HG03066 (cell line): ENCODE measurements at regions not wholly inside any gene's neighbourhood (a gene's known extent, or its start where the extent isn't known, plus 50 kb on each side); places are given as distances from the start of the nearest gene placed in this dataset.
"Not testable (repeated sequence)": the region's sequence is repeated elsewhere in the genome, so short reads cannot be mapped to it uniquely, and the experiment has no call there.

ENCODE experiments used
- ATAC-seq: cut with Tn5 transposase; IDR thresholded peaks from one replicate; pipeline ENCODE4 v1.9.1; 2021; ENCODE audit warnings: low read depth; ENCODE audit not compliant: unreplicated experiment

DNA sequence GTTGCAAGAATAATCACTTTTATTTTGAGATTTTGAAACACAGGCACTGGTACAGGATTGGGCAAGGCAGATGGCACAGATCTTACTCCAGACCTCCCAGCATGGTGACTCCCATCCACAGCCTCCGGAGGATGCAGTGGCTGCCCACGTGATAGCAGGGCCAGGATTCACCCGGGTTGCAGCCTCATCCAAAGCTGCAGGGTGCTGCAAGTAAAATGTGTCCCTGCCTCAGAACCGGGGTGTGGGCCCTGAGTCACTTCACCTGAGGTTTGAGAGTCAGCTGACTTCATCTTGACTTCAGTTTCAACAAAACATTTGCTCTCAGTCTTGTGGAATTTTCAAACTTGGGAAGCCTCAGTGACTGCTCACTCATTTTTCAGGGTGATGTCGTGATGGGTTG lies 201.9 kb downstream of the FGF9 start:
- ATAC-seq, result no peak

DNA sequence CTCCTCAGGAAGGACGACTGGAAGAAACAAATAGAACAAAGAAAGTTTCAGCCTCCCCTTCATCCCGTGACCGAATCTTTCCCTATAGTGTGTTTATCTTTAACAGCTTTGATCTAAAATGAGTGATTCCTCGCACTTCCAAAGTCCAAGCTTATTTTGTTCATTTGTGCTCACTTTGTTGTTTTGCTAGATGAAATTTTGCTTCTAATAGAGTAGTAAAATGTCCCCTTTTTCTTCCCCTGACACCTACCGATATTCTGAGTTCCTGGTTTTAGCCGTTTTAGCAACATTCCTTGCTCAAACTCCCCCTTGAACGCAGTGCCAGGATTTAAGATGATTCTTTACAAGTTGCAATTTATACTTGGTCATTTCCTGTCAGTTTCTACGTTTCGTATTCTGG lies 204.2 kb downstream of the FGF9 start:
- ATAC-seq, result no peak

DNA sequence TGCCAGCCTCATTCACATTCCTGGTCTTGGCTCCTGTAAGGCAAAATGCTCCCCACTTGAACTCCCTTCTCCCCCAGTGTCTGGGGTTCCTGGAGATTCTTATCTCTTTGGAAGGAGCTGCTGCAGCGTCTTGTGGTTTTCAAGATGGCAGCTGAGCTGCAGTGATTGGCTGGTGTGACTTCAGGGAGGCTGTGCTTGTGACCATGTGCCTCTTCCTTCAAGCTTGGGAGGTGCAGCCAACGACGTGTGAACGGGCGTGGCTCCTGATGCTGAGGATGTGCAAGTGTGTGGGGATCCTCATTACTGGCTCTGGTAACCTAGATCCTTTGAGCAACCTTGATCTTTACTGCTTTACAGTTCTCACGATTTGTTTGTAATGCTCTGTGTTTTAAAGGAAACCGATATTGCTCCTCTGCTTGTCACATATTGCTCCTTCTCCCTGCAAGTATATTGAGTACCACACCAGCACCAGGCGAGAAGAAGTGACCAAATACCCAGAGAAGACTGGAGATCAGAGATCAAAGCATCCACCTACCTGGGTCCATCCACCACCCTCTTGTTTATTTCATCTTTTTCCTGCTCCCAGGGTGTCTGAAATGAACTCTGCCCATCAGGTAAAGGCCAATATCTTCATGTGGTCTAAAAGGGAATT lies 208.5 kb downstream of the FGF9 start:
- ATAC-seq, result no peak

DNA sequence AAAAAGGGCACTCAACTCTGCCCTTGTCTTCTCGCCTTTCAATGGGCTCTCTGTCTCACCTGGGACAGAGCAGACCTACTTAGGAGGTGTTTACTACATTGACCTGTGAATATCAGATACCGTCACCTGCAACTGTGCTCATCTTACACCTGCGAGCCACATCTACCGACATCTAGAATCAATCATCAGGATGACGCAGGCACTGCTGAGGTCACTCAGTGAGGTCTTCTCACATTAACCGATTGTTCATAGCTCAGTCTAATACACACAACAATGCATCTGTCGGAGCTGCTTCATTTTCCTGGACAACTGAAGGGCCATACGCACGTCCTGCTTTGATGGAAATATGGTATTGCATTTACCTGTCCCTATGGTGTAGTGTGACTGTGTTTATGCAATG lies 211.9 kb downstream of the FGF9 start:
- ATAC-seq, result no peak

DNA sequence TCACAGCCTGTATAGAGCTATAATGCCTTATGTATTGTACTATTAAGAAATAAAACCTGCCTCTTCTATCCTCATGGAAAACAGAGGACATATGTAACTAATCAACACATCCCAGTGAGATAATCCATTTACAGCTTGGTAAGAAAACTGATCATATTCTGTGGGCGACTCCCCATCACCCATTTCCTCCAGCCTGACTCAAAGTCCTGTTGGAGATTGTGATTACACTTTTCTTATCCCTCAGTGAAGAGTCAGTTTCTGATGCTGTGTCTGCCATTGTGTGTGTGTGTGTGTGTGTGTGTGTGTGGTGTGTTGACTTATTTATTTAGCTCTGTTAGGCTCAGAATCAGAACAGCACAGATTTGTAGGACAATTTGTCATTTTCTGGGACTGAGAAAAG lies 212.8 kb downstream of the FGF9 start:
- ATAC-seq, result no peak

DNA sequence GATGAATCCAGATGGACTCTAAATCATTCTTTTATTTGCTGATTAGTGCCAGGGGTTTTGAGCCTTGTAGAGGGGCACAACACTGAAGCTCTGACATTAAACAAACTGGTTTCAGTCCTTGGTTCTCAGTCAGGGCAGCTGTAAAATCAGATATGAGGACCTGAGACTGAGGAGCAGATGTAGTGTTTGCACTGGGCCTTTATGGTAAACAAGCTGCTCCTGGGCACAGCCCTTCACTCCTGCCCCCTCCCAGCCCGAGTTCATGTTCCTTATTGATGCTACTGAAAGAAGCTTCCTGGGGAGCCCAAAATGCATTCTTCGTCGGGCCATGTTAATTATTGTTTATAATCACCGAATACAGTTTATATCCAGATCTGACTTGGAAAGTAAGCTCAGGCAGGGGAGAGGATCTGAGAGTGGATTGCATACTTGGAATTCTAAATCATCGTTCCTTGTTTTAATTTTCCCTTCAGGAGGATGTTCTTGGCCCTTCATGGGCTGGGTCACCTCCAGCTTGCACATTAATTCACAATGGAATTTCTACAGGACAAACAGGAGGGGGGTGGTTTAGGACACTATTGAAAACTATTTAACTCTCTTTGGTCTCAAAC lies 213.5 kb downstream of the FGF9 start:
- ATAC-seq, result no peak

DNA sequence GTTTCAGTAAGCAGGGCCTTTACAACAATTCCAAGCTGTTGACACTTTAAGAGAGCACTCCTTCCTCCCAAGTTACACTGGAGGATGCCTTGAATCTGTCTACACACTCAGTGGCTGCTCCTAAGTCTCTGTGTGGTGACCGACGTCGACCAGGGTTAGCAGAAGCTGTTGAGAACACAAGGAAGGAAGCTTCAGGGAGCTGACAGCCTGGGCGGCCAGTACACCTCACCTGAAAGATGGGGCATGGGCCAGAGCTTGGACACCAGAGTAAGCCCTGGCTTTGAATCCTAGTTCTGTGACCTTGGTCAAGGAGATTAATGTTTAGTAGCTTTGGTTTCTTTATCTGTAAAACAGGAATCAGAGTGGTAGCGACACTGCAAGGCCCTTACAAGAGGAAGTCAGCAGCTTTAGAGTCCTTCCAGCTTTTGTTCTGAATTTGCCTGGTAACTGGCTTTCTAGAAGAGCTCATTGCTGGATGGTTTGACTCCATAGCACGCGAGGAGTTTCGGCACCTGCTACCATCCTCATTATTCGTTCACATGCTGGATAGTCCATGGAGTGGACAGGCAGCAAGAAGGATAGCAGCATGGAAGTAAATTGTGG lies 214.2 kb downstream of the FGF9 start:
- no peak for ATAC-seq

DNA sequence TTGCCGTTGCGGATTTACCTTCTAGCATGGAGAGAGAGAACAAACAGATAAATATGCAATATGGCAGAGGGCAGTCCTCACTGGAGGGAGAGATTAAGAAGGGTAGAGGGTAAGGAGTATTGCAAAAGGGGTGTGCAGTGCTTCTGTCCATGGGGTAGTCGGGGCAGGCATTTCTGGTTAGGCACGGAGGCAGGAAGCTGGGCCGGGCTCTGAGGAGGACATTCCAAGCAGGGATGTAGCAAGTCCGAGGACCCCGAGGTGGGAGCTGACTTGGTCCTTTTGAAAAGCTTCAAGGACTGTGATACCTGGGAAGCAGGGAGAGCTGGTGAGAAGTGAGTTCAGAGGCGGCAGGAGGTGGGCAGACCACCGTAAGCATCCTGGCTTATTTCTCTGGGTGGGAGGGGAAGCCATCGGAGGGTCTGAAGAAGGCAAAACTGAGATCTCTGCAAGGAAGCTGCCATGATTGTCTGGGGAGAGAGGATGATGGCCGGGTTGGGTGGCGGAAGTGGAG lies 214.9 kb downstream of the FGF9 start:
- no peak for ATAC-seq

DNA sequence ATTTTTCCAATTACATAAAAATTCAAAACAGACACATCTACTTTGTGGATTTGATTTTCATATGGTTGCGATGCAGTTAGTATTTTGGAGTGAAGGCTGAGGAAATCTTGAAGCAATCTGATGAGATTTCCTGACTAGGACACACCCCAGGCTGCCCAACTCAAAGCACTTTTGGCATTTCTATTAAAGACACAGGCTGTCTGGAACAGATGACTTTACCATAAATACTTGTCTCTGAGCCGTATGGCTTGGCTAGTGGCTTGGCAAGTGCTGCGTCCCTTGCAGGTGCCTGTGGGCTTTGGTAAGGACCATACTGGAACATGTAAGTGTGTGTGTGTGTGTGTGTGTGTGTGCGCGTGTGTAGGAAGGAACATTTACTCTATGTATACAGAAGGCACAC lies 218.8 kb downstream of the FGF9 start:
- ATAC-seq, result no peak

DNA sequence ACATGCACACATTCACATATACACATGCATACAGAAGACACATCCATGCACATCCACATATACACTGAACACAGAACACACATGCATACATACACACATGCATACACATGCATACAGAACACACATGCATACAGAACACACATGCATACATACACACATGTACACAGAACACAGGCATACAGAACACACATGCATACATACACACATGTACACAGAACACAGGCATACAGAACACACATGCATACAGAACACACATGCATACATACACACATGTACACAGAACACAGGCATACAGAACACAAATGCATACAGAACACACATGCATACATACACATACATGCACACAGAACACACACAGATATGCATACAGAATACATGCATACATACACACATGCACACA lies 219.3 kb downstream of the FGF9 start:
- not testable (repeated sequence) for ATAC-seq

DNA sequence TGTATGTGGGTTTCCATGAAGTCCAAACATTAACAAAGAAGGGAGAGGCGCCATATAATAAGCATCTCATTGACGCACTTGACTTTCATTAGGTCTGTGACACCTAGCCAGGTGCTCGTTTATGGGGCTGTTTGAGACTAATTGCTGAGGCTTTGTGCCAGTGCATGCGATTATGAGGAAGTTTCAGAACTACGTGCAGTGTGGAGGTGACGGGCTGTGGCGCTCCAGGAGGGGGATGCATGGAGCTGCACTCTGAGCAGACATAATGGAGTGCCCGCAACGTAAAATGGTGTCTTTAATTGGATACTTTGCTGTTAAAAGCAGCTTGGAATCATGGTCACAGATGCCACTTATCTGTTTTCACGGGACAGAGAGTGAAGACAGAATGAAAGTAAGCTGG lies 223.2 kb downstream of the FGF9 start:
- no peak for ATAC-seq

DNA sequence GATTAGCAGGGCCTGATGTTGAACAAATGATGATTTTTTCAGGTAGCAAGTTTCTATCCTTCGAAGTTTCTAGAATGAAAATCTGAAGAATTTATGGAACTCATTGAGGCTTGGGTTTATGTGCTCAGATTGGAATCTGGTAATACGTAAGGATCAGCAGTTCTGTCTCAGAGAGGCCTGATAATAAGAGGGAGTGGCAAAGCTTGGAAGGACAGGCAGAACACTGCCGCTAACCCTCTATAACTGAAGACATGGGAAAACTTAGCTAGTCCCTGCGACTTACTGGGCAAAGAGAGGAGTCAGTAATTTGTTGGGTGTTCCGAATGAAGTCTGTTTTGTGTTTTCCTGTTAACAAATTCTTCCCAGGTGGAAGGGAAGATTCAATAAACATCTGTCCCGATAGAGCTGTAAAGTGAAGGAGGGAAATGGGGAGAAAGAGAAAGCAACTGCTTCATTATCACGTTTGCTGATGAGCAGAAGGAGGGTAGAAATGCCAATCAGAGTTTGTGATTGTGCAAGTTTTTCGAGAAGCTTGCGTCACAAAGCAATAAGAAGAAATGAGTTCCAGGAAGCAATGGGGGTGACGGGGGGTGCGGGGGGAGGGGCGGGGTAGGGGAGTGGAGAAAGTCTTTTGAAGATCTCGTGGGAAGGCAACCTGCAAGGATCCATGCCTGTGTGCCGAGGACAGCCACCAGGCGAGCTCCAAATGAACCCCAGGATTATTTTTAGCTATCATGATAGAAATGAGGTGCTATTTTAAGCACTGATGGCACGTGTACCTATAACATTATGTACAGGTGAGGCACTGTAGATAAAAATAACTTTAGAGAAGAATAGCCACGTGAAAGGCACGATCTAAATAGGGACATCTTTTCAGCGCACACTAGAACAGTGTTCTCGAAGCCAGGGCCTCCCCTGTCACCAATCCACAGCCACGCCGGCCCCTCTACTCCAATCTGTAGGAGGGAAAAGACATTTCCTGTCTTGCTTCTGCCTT lies 224.1 kb downstream of the FGF9 start:
- ATAC-seq, result no peak

DNA sequence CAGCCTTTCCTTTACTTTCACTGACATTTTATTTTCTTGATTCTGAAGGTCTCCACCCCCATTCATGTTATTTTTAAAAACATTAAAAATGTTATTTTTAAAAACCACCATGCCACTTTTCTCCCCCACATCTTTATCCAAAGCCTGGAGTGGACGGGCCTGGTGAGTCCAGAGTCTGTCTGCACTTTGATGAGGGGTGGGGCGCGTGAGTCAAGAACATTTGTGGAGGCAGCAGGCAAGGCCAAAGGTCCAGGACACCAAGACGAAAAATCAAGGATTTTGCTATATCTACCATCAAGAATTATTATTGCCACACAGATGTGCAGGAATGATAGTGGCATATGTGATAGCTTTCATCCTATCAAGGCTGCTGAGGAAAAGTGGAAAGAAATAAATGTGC lies 224.9 kb downstream of the FGF9 start:
- no peak for ATAC-seq

DNA sequence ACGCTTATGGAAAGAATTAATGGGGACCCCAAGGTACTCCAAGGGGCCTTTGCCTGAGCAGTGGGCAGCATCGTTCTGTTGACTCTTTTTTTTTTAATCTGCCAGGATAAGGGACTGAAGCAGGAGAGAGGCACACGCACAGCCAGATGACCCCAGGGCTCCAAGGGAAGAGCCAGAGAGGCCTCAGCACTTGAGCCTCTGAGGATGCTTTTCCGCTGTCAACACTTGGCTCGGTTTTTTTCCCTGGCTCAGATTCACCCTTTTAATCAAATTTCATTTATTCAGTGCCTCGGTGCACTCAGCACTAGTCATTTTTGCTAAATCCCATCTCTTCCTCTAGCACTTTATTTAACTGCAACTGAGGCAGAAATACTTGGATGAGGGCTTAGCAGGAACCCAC lies 226.3 kb downstream of the FGF9 start:
- ATAC-seq, result no peak

DNA sequence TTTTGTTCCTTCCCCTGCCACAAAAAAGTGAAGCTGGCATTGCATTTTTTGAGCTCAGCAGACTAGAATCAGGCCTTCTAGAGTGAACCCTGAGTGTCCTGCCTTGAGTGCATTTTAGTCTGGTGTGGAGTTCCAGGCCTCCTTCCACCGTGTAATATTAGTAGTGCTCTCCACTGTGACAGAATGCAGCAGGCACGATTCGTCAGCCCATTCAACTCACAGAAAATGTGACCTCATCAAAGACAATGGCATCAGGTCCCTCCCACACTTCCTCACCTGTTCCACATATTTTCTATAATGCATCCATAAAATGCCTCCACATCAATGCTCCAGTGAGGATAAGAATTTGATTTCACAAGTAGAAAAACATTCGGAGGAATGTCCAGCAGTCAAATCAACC lies 227.6 kb downstream of the FGF9 start:
- ATAC-seq, result no peak

DNA sequence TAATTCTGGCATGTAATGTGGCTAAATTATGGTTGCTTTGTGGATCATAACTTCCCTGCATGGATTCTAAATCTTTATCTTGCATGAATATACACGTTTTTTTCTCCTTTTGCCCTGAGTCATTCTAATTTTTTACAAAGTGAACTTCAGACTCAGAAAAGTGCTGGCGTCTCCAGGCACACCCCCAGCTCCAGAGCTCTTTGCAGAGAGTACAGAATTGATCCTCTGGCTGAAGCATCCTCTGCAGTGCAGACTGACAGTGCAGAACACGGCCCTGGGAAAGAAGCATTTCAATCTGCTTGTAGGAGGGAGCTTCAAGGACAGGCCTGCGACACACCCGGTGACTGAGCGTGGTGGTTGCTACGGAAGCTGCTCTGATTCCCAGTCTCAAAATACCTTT lies 228.1 kb downstream of the FGF9 start:
- ATAC-seq, result no peak

DNA sequence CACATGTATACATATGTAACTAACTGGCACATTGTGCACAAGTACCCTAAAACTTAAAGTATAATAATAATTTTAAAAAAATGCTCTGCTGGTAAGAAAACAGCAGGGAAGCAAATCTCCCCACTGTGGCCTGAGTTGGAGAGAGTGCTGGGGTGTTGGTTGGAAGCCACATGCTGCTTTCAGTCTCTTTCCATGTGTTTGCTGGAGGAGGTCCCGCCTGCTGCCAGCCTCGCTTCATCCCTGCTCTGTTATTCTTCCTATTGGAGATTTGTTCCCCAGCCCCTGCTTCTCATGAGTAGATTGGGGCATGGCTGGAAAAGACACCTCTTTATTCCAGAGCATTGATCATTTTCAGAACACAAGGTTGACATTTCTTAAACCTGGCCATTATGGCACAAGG lies 230.5 kb downstream of the FGF9 start:
- no peak for ATAC-seq

DNA sequence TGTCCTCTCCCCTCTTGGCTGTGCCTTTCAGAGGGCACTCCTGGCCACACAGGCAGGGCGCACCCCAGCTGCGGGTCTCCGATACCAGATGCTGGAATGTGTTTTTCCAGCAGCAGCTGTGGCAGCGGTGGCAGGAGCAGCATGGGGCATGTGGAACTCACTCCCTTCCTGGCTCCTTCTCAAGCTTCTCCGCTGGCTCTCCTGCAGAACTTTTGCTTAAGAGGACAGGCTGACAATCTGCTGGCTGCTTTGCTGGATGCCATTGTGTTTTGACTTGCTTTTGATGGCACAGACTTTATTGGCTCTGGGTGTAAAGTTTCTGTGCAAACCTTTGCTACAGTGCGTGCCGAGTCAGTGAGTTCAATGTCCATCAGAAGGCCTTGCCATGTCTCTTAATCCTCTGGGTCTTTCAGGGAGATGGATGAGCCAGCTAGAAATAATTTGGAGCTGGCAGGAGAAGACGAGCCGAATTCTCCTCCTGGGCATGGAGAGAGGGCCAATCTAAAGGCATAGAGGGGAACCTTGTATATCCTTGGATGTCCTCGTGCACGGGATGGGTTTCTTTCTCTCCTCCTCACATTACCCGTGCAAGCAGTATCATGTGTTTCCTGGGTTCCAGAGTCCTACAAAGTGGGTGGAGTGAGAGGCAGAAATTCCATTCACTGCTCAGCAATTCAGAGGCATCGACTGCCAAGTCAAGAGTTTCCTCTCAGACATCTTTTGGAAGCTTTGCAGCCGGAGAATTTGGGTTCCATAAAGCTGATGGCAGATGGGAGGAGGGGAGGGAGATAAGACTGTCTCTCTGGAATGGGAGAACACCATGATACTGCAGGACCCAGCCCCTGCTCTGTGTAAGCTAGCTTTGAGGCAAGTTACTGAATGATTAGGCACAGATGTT lies 231.2 kb downstream of the FGF9 start:
- no peak for ATAC-seq

DNA sequence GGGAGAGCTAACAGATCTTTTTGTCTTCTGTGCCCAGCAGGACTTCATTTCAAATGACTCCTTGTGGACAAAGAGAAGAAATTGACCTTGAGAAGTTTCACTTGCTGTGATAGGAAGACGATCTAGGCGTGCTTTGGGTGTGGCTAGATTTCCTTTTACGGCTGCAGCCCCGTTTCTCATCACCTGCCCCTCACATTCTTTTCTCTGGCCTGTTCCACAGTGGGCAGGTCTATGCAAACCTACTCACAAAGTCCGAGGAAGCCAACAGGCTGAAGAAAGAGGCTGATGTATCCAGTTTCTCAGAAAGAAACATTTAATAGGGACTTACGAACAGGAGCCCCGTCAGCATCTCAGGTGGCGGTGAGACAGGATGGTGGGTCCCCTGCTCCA lies 231.8 kb downstream of the FGF9 start:
- ATAC-seq, result no peak

DNA sequence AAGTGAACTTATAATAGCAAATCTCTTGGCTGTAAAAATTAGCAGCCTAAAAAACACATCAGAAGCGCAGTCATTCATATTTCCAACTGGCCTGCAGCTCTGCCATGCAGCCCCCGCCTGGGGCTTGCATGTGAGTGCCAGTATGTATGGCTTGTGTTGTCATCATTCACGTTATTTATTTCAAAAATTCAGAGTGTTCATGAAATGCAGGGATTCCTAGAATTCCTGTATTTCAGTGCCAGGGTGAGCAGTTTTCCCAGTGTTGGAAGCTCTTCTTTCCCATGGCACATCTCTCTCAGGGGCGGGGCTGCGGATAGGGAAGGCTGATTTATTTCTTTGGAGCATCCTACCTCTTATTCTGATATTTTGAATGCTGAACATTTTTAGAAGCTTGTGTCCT lies 234.6 kb downstream of the FGF9 start:
- no peak for ATAC-seq
